GM03348 (cell line): ENCODE measurements at regions not wholly inside any gene's neighbourhood (a gene's known extent, or its start where the extent isn't known, plus 50 kb on each side); places are given as distances from the start of the nearest gene placed in this dataset.
"Not testable (repeated sequence)": the region's sequence is repeated elsewhere in the genome, so short reads cannot be mapped to it uniquely, and the experiment has no call there.

ENCODE experiments used
- DNase-seq: peaks from one replicate; pipeline ENCODE4 v3.0.0; 2012; ENCODE audit warnings: low spot score

GRCh38 chr5:143634689-143635088 is 177.3 kb upstream of the HMHB1 start:
- no peak for DNase-seq

GRCh38 chr5:143629871-143630659 is 181.9 kb upstream of the HMHB1 start:
- peak; percentile 32 for DNase-seq

GRCh38 chr5:143625048-143625447 is 186.9 kb upstream of the HMHB1 start:
- DNase-seq, result not testable (repeated sequence)

GRCh38 chr5:143624465-143624864 is 187.5 kb upstream of the HMHB1 start:
- no peak for DNase-seq

- DNase-seq, result no peak
Measured at GRCh38 chr5:143619040-143619439, 192.9 kb upstream of the HMHB1 start.

GRCh38 chr5:143618141-143618540 is 193.8 kb upstream of the HMHB1 start:
- no peak for DNase-seq

GRCh38 chr5:143614831-143615230 is 197.1 kb upstream of the HMHB1 start:
- DNase-seq, result no peak

GRCh38 chr5:143613329-143613728 is 198.6 kb upstream of the HMHB1 start:
- no peak for DNase-seq

- no peak for DNase-seq
Measured at GRCh38 chr5:143610946-143611345, 201.0 kb upstream of the HMHB1 start.

GRCh38 chr5:143606043-143606752 is 202.7 kb upstream of the NR3C1 start:
- DNase-seq, result no peak

GRCh38 chr5:143605403-143606005 is 202.0 kb upstream of the NR3C1 start:
- DNase-seq, result no peak

- no peak for DNase-seq
Measured at GRCh38 chr5:143601917-143602333, 198.4 kb upstream of the NR3C1 start.

GRCh38 chr5:143601357-143601756 is 197.9 kb upstream of the NR3C1 start:
- DNase-seq, result no peak

- DNase-seq, result peak; percentile 40
Measured at GRCh38 chr5:143600396-143601075, 197.1 kb upstream of the NR3C1 start.

GRCh38 chr5:143599474-143599873 is 196.0 kb upstream of the NR3C1 start:
- no peak for DNase-seq

- no peak for DNase-seq
Measured at GRCh38 chr5:143596824-143597223, 193.3 kb upstream of the NR3C1 start.

- DNase-seq, result no peak
Measured at GRCh38 chr5:143594902-143595818, 191.7 kb upstream of the NR3C1 start.

- no peak for DNase-seq
Measured at GRCh38 chr5:143593723-143594122, 190.2 kb upstream of the NR3C1 start.

GRCh38 chr5:143592648-143593047 is 189.2 kb upstream of the NR3C1 start:
- no peak for DNase-seq

- DNase-seq, result no peak
Measured at GRCh38 chr5:143588933-143589662, 185.6 kb upstream of the NR3C1 start.

- DNase-seq, result not testable (repeated sequence)
Measured at GRCh38 chr5:143588121-143588520, 184.6 kb upstream of the NR3C1 start.
